Panc1 (cell line): ENCODE measurements at regions not wholly inside any gene's neighbourhood (a gene's known extent, or its start where the extent isn't known, plus 50 kb on each side); places are given as distances from the start of the nearest gene placed in this dataset.

Source experiments
- POLR2AphosphoS5 ChIP-seq: IDR thresholded peaks from 2 replicates; pipeline ENCODE4 v1.6.1; 2012; ENCODE audit warnings: mild to moderate bottlenecking, low read depth, low read length, moderate library complexity
- SIN3A ChIP-seq: IDR thresholded peaks from 2 replicates; pipeline ENCODE4 v1.6.1; 2012; ENCODE audit warnings: low read depth, mild to moderate bottlenecking, low read length, moderate library complexity, borderline replicate concordance; ENCODE audit not compliant: insufficient read depth
- TCF7L2 ChIP-seq: IDR thresholded peaks from 2 replicates; pipeline ENCODE4 v1.6.1; 2011; ENCODE audit warnings: mild to moderate bottlenecking, low read depth, low read length, inconsistent platforms
- TF ChIP-seq, protein P1 (sequence below): fragments of 450-650 bp; IDR thresholded peaks from 2 replicates; pipeline ENCODE4 v1.5.1; 2017; ENCODE audit warnings: mild to moderate bottlenecking
- TF ChIP-seq, protein P2 (sequence below), 2 experiments: IDR thresholded peaks; 2 replicates each; pipeline ENCODE4 v1.6.1; 2011 to 2012; ENCODE audit warnings: low read depth in 2 of 2, control low read depth in 1 of 2, low read length in 1 of 2, mild to moderate bottlenecking in 1 of 2, moderate library complexity in 1 of 2; ENCODE audit not compliant: insufficient read depth in 1 of 2

DNA sequence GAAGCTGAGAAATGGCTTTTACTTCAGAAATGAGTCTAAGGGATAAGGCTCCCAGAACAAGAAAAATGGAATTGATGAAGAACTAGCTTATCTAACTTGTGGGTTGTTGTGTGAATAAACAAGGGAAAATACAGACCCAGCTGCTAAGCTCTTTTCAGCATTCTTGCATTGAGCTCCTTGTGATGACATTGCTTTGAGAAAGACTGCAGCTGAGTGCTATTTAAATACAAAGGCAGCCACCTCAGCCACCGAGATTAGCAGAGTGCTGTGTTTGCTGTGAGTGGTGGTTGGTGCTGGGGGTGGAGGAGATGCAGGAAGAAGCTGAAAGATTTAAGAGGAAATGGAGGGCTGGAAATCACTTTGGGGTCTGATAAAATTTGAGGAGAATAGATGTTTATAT lies 396.0 kb upstream of the PRICKLE1 start:
- TF ChIP-seq, protein P1, sequence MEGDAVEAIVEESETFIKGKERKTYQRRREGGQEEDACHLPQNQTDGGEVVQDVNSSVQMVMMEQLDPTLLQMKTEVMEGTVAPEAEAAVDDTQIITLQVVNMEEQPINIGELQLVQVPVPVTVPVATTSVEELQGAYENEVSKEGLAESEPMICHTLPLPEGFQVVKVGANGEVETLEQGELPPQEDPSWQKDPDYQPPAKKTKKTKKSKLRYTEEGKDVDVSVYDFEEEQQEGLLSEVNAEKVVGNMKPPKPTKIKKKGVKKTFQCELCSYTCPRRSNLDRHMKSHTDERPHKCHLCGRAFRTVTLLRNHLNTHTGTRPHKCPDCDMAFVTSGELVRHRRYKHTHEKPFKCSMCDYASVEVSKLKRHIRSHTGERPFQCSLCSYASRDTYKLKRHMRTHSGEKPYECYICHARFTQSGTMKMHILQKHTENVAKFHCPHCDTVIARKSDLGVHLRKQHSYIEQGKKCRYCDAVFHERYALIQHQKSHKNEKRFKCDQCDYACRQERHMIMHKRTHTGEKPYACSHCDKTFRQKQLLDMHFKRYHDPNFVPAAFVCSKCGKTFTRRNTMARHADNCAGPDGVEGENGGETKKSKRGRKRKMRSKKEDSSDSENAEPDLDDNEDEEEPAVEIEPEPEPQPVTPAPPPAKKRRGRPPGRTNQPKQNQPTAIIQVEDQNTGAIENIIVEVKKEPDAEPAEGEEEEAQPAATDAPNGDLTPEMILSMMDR, result no peak
- no peak for TF ChIP-seq SIN3A
- TF ChIP-seq POLR2AphosphoS5, result no peak
- TF ChIP-seq, protein P2, sequence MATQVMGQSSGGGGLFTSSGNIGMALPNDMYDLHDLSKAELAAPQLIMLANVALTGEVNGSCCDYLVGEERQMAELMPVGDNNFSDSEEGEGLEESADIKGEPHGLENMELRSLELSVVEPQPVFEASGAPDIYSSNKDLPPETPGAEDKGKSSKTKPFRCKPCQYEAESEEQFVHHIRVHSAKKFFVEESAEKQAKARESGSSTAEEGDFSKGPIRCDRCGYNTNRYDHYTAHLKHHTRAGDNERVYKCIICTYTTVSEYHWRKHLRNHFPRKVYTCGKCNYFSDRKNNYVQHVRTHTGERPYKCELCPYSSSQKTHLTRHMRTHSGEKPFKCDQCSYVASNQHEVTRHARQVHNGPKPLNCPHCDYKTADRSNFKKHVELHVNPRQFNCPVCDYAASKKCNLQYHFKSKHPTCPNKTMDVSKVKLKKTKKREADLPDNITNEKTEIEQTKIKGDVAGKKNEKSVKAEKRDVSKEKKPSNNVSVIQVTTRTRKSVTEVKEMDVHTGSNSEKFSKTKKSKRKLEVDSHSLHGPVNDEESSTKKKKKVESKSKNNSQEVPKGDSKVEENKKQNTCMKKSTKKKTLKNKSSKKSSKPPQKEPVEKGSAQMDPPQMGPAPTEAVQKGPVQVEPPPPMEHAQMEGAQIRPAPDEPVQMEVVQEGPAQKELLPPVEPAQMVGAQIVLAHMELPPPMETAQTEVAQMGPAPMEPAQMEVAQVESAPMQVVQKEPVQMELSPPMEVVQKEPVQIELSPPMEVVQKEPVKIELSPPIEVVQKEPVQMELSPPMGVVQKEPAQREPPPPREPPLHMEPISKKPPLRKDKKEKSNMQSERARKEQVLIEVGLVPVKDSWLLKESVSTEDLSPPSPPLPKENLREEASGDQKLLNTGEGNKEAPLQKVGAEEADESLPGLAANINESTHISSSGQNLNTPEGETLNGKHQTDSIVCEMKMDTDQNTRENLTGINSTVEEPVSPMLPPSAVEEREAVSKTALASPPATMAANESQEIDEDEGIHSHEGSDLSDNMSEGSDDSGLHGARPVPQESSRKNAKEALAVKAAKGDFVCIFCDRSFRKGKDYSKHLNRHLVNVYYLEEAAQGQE (IDR thresholded peaks at IDR 0.05; ENCODE audit: insufficient read depth in 1 of 2, low read depth in 2 of 2, low read length in 1 of 2), result no peak
- TF ChIP-seq TCF7L2, result no peak
